HG02943 (cell line): ENCODE measurements at regions not wholly inside any gene's neighbourhood (a gene's known extent, or its start where the extent isn't known, plus 50 kb on each side); places are given as distances from the start of the nearest gene placed in this dataset.

ENCODE experiments used
- ATAC-seq: cut with Tn5 transposase; IDR thresholded peaks from one replicate; pipeline ENCODE4 v1.9.1; 2021; ENCODE audit warnings: mild to moderate bottlenecking, low read depth, moderate library complexity; ENCODE audit not compliant: unreplicated experiment

GRCh38 chr11:26126741-26127140 lies 205.2 kb upstream of the ANO3 start:
- no peak for ATAC-seq

GRCh38 chr11:26127336-26127735 lies 204.6 kb upstream of the ANO3 start:
- no peak for ATAC-seq

GRCh38 chr11:26131406-26131805 lies 200.5 kb upstream of the ANO3 start:
- no peak for ATAC-seq

GRCh38 chr11:26134053-26134452 lies 197.9 kb upstream of the ANO3 start:
- no peak for ATAC-seq

- ATAC-seq = no peak
These were observed 197.2 kb upstream of the ANO3 start for GRCh38 chr11:26134481-26135355.

GRCh38 chr11:26137651-26138050 lies 194.3 kb upstream of the ANO3 start:
- ATAC-seq = no peak

GRCh38 chr11:26142891-26143290 lies 189.0 kb upstream of the ANO3 start:
- ATAC-seq = no peak

GRCh38 chr11:26143566-26144290 lies 188.2 kb upstream of the ANO3 start:
- ATAC-seq = no peak

- ATAC-seq = no peak
These were observed 187.6 kb upstream of the ANO3 start for GRCh38 chr11:26144291-26144690.

- no peak for ATAC-seq
These were observed 187.0 kb upstream of the ANO3 start for GRCh38 chr11:26144911-26145310.

- no peak for ATAC-seq
These were observed 182.3 kb upstream of the ANO3 start for GRCh38 chr11:26149585-26149984.

- no peak for ATAC-seq
These were observed 181.9 kb upstream of the ANO3 start for GRCh38 chr11:26150031-26150430.

GRCh38 chr11:26158251-26158650 lies 173.7 kb upstream of the ANO3 start:
- ATAC-seq = no peak

GRCh38 chr11:26162291-26162690 lies 169.6 kb upstream of the ANO3 start:
- no peak for ATAC-seq

GRCh38 chr11:26186389-26186788 lies 145.5 kb upstream of the ANO3 start:
- no peak for ATAC-seq

- ATAC-seq = no peak
These were observed 144.3 kb upstream of the ANO3 start for GRCh38 chr11:26187639-26188038.

GRCh38 chr11:26188554-26188953 lies 143.4 kb upstream of the ANO3 start:
- ATAC-seq = no peak

GRCh38 chr11:26191193-26191592 lies 140.7 kb upstream of the ANO3 start:
- no peak for ATAC-seq

- ATAC-seq = no peak
These were observed 138.1 kb upstream of the ANO3 start for GRCh38 chr11:26193694-26194365.

GRCh38 chr11:26194881-26195280 lies 137.0 kb upstream of the ANO3 start:
- ATAC-seq = no peak

- ATAC-seq = no peak
These were observed 133.3 kb upstream of the ANO3 start for GRCh38 chr11:26198532-26199096.
